WTC11 (cell line): ENCODE measurements at regions not wholly inside any gene's neighbourhood (a gene's known extent, or its start where the extent isn't known, plus 50 kb on each side); places are given as distances from the start of the nearest gene placed in this dataset.

Experiments
- ATF1 ChIP-seq: sonication (generic); formaldehyde crosslinking; IDR thresholded peaks from 2 replicates; pipeline ENCODE4 v1.8.1; 2023; ENCODE audit warnings: mild to moderate bottlenecking, moderate library complexity, missing genetic modification reagents
- CREB1 ChIP-seq: sonication (generic); formaldehyde crosslinking; IDR thresholded peaks from 2 replicates; pipeline ENCODE4 v1.8.0; 2023; ENCODE audit warnings: mild to moderate bottlenecking, missing genetic modification reagents
- CREM ChIP-seq: sonication (generic); formaldehyde crosslinking; IDR thresholded peaks from 2 replicates; pipeline ENCODE4 v1.8.1; 2022; ENCODE audit warnings: mild to moderate bottlenecking, missing genetic modification reagents, moderate library complexity
- NR1H2 ChIP-seq: sonication (generic); formaldehyde crosslinking; IDR thresholded peaks from 2 replicates; pipeline ENCODE4 v1.9.0; 2021; ENCODE audit warnings: mild to moderate bottlenecking, moderate library complexity, missing genetic modification reagents
- NR3C1 ChIP-seq: sonication (generic); formaldehyde crosslinking; conservative IDR thresholded peaks from 2 replicates; pipeline ENCODE4 v1.8.1; 2023; ENCODE audit warnings: low read depth, mild to moderate bottlenecking, missing genetic modification reagents
- SOX15 ChIP-seq: fragments of 250-450 bp; sonication (Bioruptor Pico); IDR thresholded peaks from 2 replicates; pipeline ENCODE4 v1.9.0; 2021; ENCODE audit warnings: mild to moderate bottlenecking
- USF2 ChIP-seq: sonication (generic); formaldehyde crosslinking; IDR thresholded peaks from 2 replicates; pipeline ENCODE4 v1.8.1; 2023; ENCODE audit warnings: mild to moderate bottlenecking, missing genetic modification reagents, moderate library complexity
- ZNF219 ChIP-seq: sonication (generic); formaldehyde crosslinking; IDR thresholded peaks from 2 replicates; pipeline ENCODE4 v1.8.0; 2023; ENCODE audit warnings: missing genetic modification reagents, mild to moderate bottlenecking, borderline replicate concordance
- TF ChIP-seq, protein P1 (sequence below): fragments of 200-600 bp; IDR thresholded peaks from 2 replicates; pipeline ENCODE4 v1.8.0; 2022; ENCODE audit warnings: antibody characterized with exemption
- TF ChIP-seq, protein P2 (sequence below): sonication (generic); formaldehyde crosslinking; IDR thresholded peaks from 2 replicates; pipeline ENCODE4 v1.8.1; 2023; ENCODE audit warnings: mild to moderate bottlenecking, missing genetic modification reagents

- TF ChIP-seq, protein P1, sequence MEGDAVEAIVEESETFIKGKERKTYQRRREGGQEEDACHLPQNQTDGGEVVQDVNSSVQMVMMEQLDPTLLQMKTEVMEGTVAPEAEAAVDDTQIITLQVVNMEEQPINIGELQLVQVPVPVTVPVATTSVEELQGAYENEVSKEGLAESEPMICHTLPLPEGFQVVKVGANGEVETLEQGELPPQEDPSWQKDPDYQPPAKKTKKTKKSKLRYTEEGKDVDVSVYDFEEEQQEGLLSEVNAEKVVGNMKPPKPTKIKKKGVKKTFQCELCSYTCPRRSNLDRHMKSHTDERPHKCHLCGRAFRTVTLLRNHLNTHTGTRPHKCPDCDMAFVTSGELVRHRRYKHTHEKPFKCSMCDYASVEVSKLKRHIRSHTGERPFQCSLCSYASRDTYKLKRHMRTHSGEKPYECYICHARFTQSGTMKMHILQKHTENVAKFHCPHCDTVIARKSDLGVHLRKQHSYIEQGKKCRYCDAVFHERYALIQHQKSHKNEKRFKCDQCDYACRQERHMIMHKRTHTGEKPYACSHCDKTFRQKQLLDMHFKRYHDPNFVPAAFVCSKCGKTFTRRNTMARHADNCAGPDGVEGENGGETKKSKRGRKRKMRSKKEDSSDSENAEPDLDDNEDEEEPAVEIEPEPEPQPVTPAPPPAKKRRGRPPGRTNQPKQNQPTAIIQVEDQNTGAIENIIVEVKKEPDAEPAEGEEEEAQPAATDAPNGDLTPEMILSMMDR: no peak
- TF ChIP-seq USF2: no peak
- TF ChIP-seq NR1H2 (CRISPR knock-in tag): no peak
- no peak for TF ChIP-seq CREM
- no peak for TF ChIP-seq CREB1 (CRISPR knock-in tag)
- no peak for TF ChIP-seq ATF1
- TF ChIP-seq NR3C1 (CRISPR knock-in tag): no peak
- TF ChIP-seq ZNF219 (CRISPR knock-in tag): no peak
- TF ChIP-seq, protein P2, sequence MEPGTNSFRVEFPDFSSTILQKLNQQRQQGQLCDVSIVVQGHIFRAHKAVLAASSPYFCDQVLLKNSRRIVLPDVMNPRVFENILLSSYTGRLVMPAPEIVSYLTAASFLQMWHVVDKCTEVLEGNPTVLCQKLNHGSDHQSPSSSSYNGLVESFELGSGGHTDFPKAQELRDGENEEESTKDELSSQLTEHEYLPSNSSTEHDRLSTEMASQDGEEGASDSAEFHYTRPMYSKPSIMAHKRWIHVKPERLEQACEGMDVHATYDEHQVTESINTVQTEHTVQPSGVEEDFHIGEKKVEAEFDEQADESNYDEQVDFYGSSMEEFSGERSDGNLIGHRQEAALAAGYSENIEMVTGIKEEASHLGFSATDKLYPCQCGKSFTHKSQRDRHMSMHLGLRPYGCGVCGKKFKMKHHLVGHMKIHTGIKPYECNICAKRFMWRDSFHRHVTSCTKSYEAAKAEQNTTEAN (CRISPR knock-in tag): no peak
- TF ChIP-seq SOX15 (CRISPR knock-in tag): no peak
Measured at GRCh38 chr11:42397483-42397882, 914.3 kb upstream of the API5 start.
